Suppressor macrophage (primary cell): ENCODE measurements at regions not wholly inside any gene's neighbourhood (a gene's known extent, or its start where the extent isn't known, plus 50 kb on each side); places are given as distances from the start of the nearest gene placed in this dataset.
A peak's percentile ranks its signal among the peaks of the same experiment; 100 is the strongest.

Source experiments
- DNase-seq, 4 experiments: peaks; one replicate each; pipeline ENCODE4 v3.0.0-alpha.2; 2020 to 2022

- DNase-seq: no peak
These were observed 680.8 kb upstream of the NRSN1 start for GRCh38 chr6:23445157-23445710.

GRCh38 chr6:23446469-23446967 lies 679.5 kb upstream of the NRSN1 start:
- peak in 1 of 4 experiments; percentile 1 for DNase-seq

- DNase-seq: no peak
These were observed 678.3 kb upstream of the NRSN1 start for GRCh38 chr6:23447731-23448130.

- DNase-seq: no peak
These were observed 677.7 kb upstream of the NRSN1 start for GRCh38 chr6:23448281-23448680.

- DNase-seq: no peak
These were observed 671.7 kb upstream of the NRSN1 start for GRCh38 chr6:23454080-23454976.

- DNase-seq: no peak
These were observed 670.3 kb upstream of the NRSN1 start for GRCh38 chr6:23455754-23456153.

- DNase-seq: no peak
These were observed 669.6 kb upstream of the NRSN1 start for GRCh38 chr6:23456396-23456795.

GRCh38 chr6:23457321-23457720 lies 668.7 kb upstream of the NRSN1 start:
- no peak for DNase-seq

- no peak for DNase-seq
These were observed 660.1 kb upstream of the NRSN1 start for GRCh38 chr6:23465912-23466311.

GRCh38 chr6:23477586-23477985 lies 648.4 kb upstream of the NRSN1 start:
- DNase-seq: no peak

- no peak for DNase-seq
These were observed 647.7 kb upstream of the NRSN1 start for GRCh38 chr6:23478312-23478711.

- no peak for DNase-seq
These were observed 642.1 kb upstream of the NRSN1 start for GRCh38 chr6:23483896-23484295.

- DNase-seq: no peak
These were observed 631.6 kb upstream of the NRSN1 start for GRCh38 chr6:23494367-23494766.

- no peak for DNase-seq
These were observed 628.0 kb upstream of the NRSN1 start for GRCh38 chr6:23498013-23498412.

- no peak for DNase-seq
These were observed 626.5 kb upstream of the NRSN1 start for GRCh38 chr6:23499549-23499948.

GRCh38 chr6:23503173-23503572 lies 622.8 kb upstream of the NRSN1 start:
- no peak for DNase-seq

GRCh38 chr6:23505026-23505425 lies 621.0 kb upstream of the NRSN1 start:
- DNase-seq: no peak

GRCh38 chr6:23510778-23511510 lies 615.1 kb upstream of the NRSN1 start:
- no peak for DNase-seq

- no peak for DNase-seq
These were observed 614.2 kb upstream of the NRSN1 start for GRCh38 chr6:23511817-23512216.

- DNase-seq: no peak
These were observed 607.7 kb upstream of the NRSN1 start for GRCh38 chr6:23518294-23518693.

- DNase-seq: no peak
These were observed 603.0 kb upstream of the NRSN1 start for GRCh38 chr6:23522792-23523547.

- no peak for DNase-seq
These were observed 602.2 kb upstream of the NRSN1 start for GRCh38 chr6:23523771-23524170.

GRCh38 chr6:23524548-23524947 lies 601.5 kb upstream of the NRSN1 start:
- no peak for DNase-seq
